ENCODE measurements at regions not wholly inside any gene's neighbourhood (a gene's known extent, or its start where the extent isn't known, plus 50 kb on each side); places are given as distances from the start of the nearest gene placed in this dataset.

- Histone ChIP-seq H2BK5ac (ENCODE audit: low read depth, low read length) (no peak overlapping the region), H4K91ac (replicated peaks; ENCODE audit: insufficient read length, low read length) (no peak overlapping the region), H3K79me1 (ENCODE audit: low read depth, low read length) (no peaks in the 10 kb centered on the region), H3K23me2 (ENCODE audit: low read depth, low read length) (peaks cover 12% of the 10 kb centered on the region), H2AFZ (ENCODE audit: low read length) (no peak overlapping the region), H3K4ac (replicated peaks; ENCODE audit: insufficient read length, low read depth, low read length) (no peak overlapping the region), H4K20me1 (replicated peaks in 1 of 2; ENCODE audit: control insufficient read depth in 1 of 2, insufficient read depth in 2 of 2, low read length in 2 of 2) (no peaks in the 10 kb centered on the region), H2BK12ac (ENCODE audit: low read depth, low read length) (no peak overlapping the region), H3K27me3 (replicated peaks in 1 of 4; ENCODE audit: control insufficient read depth in 3 of 4, extremely low read depth in 1 of 4, insufficient read depth in 3 of 4, low read length in 3 of 4) (peaks cover 11 to 23% (median 18%) of the 10 kb centered on the region in 4 experiments), H3K14ac (ENCODE audit: insufficient read length) (no peak overlapping the region), H3K4me3 (ENCODE audit: extremely low read depth in 1 of 4, insufficient read depth in 2 of 4, low read depth in 3 of 4, low read length in 4 of 4) (no peak overlapping the region), H3K18ac (ENCODE audit: extremely low read depth, low read length) (no peak overlapping the region), H4K5ac (ENCODE audit: insufficient read length, low read depth, low read length) (no peak overlapping the region), H3K9me3 (ENCODE audit: insufficient read depth in 2 of 2, low read depth in 1 of 2, low read length in 1 of 2) (no peaks in the 10 kb centered on the region), H3K36me3 (ENCODE audit: control insufficient read depth in 2 of 4, insufficient read depth in 4 of 4, low read length in 3 of 4) (no peaks in the 10 kb centered on the region; a peak in 1 of 8 replicates), H3K4me1 (replicated peaks in 1 of 4; ENCODE audit: control insufficient read depth in 3 of 4, insufficient read depth in 4 of 4, low read length in 3 of 4) (peaks cover 0 to 12% (median 9%) of the 10 kb centered on the region in 4 experiments; a peak in 5 of 7 replicates), H3K23ac (ENCODE audit: insufficient read length) (no peak overlapping the region), H2AK5ac (ENCODE audit: low read depth, low read length) (no peak overlapping the region), H2BK20ac (ENCODE audit: low read length) (no peak overlapping the region), H3K9ac (replicated peaks in 1 of 4; ENCODE audit: extremely low read depth in 1 of 4, low read depth in 3 of 4, low read length in 3 of 4) (no peak overlapping the region), H3K4me2 (ENCODE audit: insufficient read depth in 1 of 2, low read depth in 2 of 2, low read length in 2 of 2) (no peak overlapping the region), H3K79me2 (ENCODE audit: control insufficient read depth in 1 of 2, insufficient read depth in 2 of 2, low read length in 2 of 2) (no peaks in the 10 kb centered on the region), H4K8ac (ENCODE audit: extremely low read depth, insufficient read depth, low read length) (no peak overlapping the region), H2BK15ac (ENCODE audit: low read length) (no peak overlapping the region), H3K56ac (replicated peaks; ENCODE audit: insufficient read length, low read depth, low read length) (no peak overlapping the region), H3K27ac (ENCODE audit: low read depth, low read length) (no peak overlapping the region), H2BK120ac (replicated peaks; ENCODE audit: low read depth, low read length) (no peak overlapping the region)
- whole genome bisulfite sequencing, 2 experiments (ENCODE audit: extremely low coverage in 1 of 2, insufficient coverage in 1 of 2, insufficient read length in 1 of 2, insufficient replicate concordance in 2 of 2, low coverage in 1 of 2, low lambda C conversion rate in 2 of 2, missing lambda C conversion rate in 1 of 2) = 94% methylated on average over 2 of the region's 2 CpGs; no CpG with 5 or more reads in 1 of the 2 experiments
- FAIRE-seq (no peak), DNase-seq (ENCODE audit: low read depth in 1 of 2, low spot score in 2 of 2) (no peak)
- POLR2A ChIA-PET (ENCODE audit: partially characterized antibody) = no interaction called here
- CTCF ChIA-PET (ENCODE audit: partially characterized antibody) = interaction anchor here (0.7 to 1.1 kb wide), 2 partner anchors 132 to 222 kb away, joined by 3 read pairs; no protein-coding TSS in a partner anchor
- TF ChIP-seq HDAC6 (IDR thresholded peaks at IDR 0.05; ENCODE audit: low read depth, low read length) (no peak), POLR2A (IDR thresholded peaks at IDR 0.05; ENCODE audit: control extremely low read depth in 1 of 2, low read depth in 2 of 2, low read length in 2 of 2) (no peak), SIX5 (IDR thresholded peaks at IDR 0.05; ENCODE audit: low read depth, low read length) (no peak)
Observed at GRCh38 chr4:82046796-82047195, 327.0 kb downstream of the HNRNPD start.

Measured in H1 (cell line).